ENCODE measurements at regions not wholly inside any gene's neighbourhood (a gene's known extent, or its start where the extent isn't known, plus 50 kb on each side); places are given as distances from the start of the nearest gene placed in this dataset.

DNA sequence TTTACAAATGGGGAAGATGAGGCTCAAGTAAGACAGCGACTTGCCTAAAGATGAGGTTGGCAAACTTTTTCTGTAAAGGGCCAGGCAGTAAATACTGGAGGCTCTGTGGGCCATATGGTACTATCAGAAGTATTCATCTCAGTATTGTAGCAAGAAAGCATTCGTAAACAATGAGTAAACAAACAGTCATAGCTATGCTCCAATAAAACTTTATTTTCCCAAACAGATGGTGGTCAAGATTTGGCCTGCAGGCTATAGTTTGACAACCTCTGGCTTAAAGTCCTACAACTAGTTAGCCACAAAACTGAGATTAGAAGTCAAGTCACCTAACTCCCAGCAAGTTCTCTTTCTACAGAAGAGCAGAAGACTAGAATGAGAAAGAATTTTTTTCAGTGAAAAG, 177.0 kb upstream of the NECTIN3 start:
- TF ChIP-seq WHSC1 (IDR thresholded peaks at IDR 0.05; ENCODE audit: low read length), result no peak
- no peak for TF ChIP-seq SIRT6 (IDR thresholded peaks at IDR 0.05; ENCODE audit: low read depth, low read length)
- TF ChIP-seq GATA2 (CRISPR knock-in tag; IDR thresholded peaks at IDR 0.05), result no peak
- no peak for TF ChIP-seq IFI16 (CRISPR knock-in tag; IDR thresholded peaks at IDR 0.05)
- no peak for TF ChIP-seq ZNF3 (CRISPR knock-in tag; IDR thresholded peaks at IDR 0.05)
- TF ChIP-seq, protein P1, sequence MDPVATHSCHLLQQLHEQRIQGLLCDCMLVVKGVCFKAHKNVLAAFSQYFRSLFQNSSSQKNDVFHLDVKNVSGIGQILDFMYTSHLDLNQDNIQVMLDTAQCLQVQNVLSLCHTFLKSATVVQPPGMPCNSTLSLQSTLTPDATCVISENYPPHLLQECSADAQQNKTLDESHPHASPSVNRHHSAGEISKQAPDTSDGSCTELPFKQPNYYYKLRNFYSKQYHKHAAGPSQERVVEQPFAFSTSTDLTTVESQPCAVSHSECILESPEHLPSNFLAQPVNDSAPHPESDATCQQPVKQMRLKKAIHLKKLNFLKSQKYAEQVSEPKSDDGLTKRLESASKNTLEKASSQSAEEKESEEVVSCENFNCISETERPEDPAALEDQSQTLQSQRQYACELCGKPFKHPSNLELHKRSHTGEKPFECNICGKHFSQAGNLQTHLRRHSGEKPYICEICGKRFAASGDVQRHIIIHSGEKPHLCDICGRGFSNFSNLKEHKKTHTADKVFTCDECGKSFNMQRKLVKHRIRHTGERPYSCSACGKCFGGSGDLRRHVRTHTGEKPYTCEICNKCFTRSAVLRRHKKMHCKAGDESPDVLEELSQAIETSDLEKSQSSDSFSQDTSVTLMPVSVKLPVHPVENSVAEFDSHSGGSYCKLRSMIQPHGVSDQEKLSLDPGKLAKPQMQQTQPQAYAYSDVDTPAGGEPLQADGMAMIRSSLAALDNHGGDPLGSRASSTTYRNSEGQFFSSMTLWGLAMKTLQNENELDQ (CRISPR knock-in tag; IDR thresholded peaks at IDR 0.05; ENCODE audit: borderline replicate concordance), result no peak
- TF ChIP-seq, protein P2, sequence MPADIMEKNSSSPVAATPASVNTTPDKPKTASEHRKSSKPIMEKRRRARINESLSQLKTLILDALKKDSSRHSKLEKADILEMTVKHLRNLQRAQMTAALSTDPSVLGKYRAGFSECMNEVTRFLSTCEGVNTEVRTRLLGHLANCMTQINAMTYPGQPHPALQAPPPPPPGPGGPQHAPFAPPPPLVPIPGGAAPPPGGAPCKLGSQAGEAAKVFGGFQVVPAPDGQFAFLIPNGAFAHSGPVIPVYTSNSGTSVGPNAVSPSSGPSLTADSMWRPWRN (IDR thresholded peaks at IDR 0.05; ENCODE audit: low read depth), result no peak
- no peak for TF ChIP-seq TARDBP (IDR thresholded peaks at IDR 0.05)

Data from K562 (cell line).